ENCODE measurements at regions not wholly inside any gene's neighbourhood (a gene's known extent, or its start where the extent isn't known, plus 50 kb on each side); places are given as distances from the start of the nearest gene placed in this dataset.

- H3K9me3 Mint-ChIP-seq = peaks cover 12% of the 10 kb centered on the region
- H3K27ac Mint-ChIP-seq = no peak overlapping the region
- no peak overlapping the region for H3K4me3 Mint-ChIP-seq
- TF ChIP-seq, protein P1, sequence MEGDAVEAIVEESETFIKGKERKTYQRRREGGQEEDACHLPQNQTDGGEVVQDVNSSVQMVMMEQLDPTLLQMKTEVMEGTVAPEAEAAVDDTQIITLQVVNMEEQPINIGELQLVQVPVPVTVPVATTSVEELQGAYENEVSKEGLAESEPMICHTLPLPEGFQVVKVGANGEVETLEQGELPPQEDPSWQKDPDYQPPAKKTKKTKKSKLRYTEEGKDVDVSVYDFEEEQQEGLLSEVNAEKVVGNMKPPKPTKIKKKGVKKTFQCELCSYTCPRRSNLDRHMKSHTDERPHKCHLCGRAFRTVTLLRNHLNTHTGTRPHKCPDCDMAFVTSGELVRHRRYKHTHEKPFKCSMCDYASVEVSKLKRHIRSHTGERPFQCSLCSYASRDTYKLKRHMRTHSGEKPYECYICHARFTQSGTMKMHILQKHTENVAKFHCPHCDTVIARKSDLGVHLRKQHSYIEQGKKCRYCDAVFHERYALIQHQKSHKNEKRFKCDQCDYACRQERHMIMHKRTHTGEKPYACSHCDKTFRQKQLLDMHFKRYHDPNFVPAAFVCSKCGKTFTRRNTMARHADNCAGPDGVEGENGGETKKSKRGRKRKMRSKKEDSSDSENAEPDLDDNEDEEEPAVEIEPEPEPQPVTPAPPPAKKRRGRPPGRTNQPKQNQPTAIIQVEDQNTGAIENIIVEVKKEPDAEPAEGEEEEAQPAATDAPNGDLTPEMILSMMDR (IDR thresholded peaks at IDR 0.05; ENCODE audit: unreplicated experiment) = no peak
- H3K27me3 Mint-ChIP-seq (ENCODE audit: low read depth) = no peaks in the 10 kb centered on the region
- H3K36me3 Mint-ChIP-seq = peaks cover 7% of the 10 kb centered on the region
- peaks cover 8% of the 10 kb centered on the region for H3K4me1 Mint-ChIP-seq
- DNase-seq (ENCODE audit: low spot score in 2 of 2, unreplicated experiment in 2 of 2) = no peak
These were observed 121.4 kb downstream of the C9orf152 start for GRCh38 chr9:110086537-110086936.

- Mint-ChIP-seq H3K27me3 (ENCODE audit: low read depth) (no peaks in the 10 kb centered on the region), H3K27ac (no peak overlapping the region), H3K4me1 (peaks cover 8% of the 10 kb centered on the region)
These were observed 120.4 kb downstream of the C9orf152 start for GRCh38 chr9:110087605-110088004.

GRCh38 chr9:110088099-110088498 lies 119.9 kb downstream of the C9orf152 start:
- H3K27ac Mint-ChIP-seq = no peak overlapping the region
- DNase-seq (ENCODE audit: low spot score in 2 of 2, unreplicated experiment in 2 of 2) = no peak
- H3K9me3 Mint-ChIP-seq = peaks cover 12% of the 10 kb centered on the region
- TF ChIP-seq, protein P1 (IDR thresholded peaks at IDR 0.05; ENCODE audit: unreplicated experiment) = no peak
- H3K4me1 Mint-ChIP-seq = peaks cover 9% of the 10 kb centered on the region
- H3K27me3 Mint-ChIP-seq (ENCODE audit: low read depth) = no peaks in the 10 kb centered on the region
- H3K4me3 Mint-ChIP-seq = no peak overlapping the region
- peaks cover 7% of the 10 kb centered on the region for H3K36me3 Mint-ChIP-seq

More at GRCh38 chr9:110087605-110088004, 120.4 kb downstream of the C9orf152 start:
- Mint-ChIP-seq H3K9me3 (peaks cover 12% of the 10 kb centered on the region), H3K36me3 (peaks cover 7% of the 10 kb centered on the region), H3K4me3 (no peak overlapping the region)
- DNase-seq (ENCODE audit: low spot score in 2 of 2, unreplicated experiment in 2 of 2) = no peak
- TF ChIP-seq, protein P1 (IDR thresholded peaks at IDR 0.05; ENCODE audit: unreplicated experiment) = no peak

GRCh38 chr9:110089681-110090370 lies 118.1 kb downstream of the C9orf152 start:
- Mint-ChIP-seq H3K9me3 (peaks cover 7% of the 10 kb centered on the region), H3K27me3 (ENCODE audit: low read depth) (no peaks in the 10 kb centered on the region), H3K36me3 (peaks cover 7% of the 10 kb centered on the region), H3K4me3 (no peak overlapping the region), H3K4me1 (peaks cover 17% of the 10 kb centered on the region), H3K27ac (no peak overlapping the region)
- TF ChIP-seq, protein P1 (IDR thresholded peaks at IDR 0.05; ENCODE audit: unreplicated experiment) = no peak
- no peak for DNase-seq (ENCODE audit: low spot score in 2 of 2, unreplicated experiment in 2 of 2)

DNA sequence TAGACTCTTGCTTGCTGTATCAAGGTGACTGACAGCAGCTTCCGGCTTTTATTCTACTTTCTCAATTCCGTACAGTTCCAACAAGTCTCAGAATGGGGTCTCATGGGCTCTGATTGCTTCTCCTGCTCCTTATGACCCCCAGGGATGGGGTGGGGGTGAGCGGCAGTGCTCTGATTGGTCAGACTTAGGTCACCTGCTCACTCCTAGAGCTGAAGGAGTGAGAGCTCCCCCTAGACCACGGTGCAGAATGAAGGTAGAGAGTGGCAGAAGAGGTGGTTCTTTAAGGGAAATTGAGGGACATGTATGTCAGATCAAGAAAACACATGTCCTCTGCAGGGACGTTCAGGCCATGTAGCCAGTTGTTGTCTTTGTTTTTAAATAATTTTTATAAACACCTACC lies 115.2 kb downstream of the C9orf152 start:
- TF ChIP-seq, protein P1 (IDR thresholded peaks at IDR 0.05; ENCODE audit: unreplicated experiment) = no peak
- Mint-ChIP-seq H3K4me3 (no peak overlapping the region), H3K9me3 (no peaks in the 10 kb centered on the region), H3K36me3 (no peaks in the 10 kb centered on the region), H3K27me3 (ENCODE audit: low read depth) (no peaks in the 10 kb centered on the region), H3K27ac (no peak overlapping the region), H3K4me1 (peaks cover 20% of the 10 kb centered on the region)
- no peak for DNase-seq (ENCODE audit: low spot score in 2 of 2, unreplicated experiment in 2 of 2)

Data from mesothelial cell of epicardium (in vitro differentiated cells).